ENCODE measurements at regions not wholly inside any gene's neighbourhood (a gene's known extent, or its start where the extent isn't known, plus 50 kb on each side); places are given as distances from the start of the nearest gene placed in this dataset.

DNA sequence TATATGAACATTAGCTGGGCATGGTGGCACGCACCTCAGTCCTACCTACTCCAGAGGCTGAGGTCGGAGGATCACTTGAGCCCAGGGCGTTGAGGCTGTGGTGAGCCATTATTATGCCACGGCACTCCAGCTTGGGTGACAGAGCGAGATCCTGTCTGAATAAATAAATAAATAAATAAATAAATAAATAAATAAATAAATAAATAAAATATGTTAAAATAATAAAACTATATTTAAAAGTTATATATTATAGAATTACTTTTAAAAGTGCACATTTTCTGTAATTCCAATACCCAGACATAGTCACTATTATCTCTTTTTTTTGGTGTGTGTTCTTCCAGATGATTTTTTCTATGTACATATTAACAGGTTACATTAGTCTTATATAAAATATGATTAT, 382.0 kb upstream of the ROBO2 start:
- TF ChIP-seq POLR2AphosphoS5 (IDR thresholded peaks at IDR 0.05; ENCODE audit: low read depth, low read length) = no peak
- TF ChIP-seq POLR2A (IDR thresholded peaks at IDR 0.05; ENCODE audit: low read depth, low read length) = no peak

Measured in GM12892 (cell line).